SK-N-SH (cell line): ENCODE measurements at regions not wholly inside any gene's neighbourhood (a gene's known extent, or its start where the extent isn't known, plus 50 kb on each side); places are given as distances from the start of the nearest gene placed in this dataset.

Experiments
- CTCF ChIA-PET: fragments of 300-600, 350-600 bp; formaldehyde crosslinking; extraction: SDS; loops from one replicate; lab custom pipeline; 2021; lab: Yijun Ruan, JAX
- POLR2A ChIA-PET: fragments of 350-600 bp; sonication (Branson Sonifier 250); formaldehyde crosslinking; extraction: SDS; loops from one replicate; lab custom pipeline; 2020; ENCODE audit warnings: antibody characterized with exemption, inconsistent platforms; lab: Yijun Ruan, JAX
- DNase-seq: peaks from one replicate; pipeline ENCODE4 v3.0.0; 2012
- H2AFZ ChIP-seq: fragments of 200-600 bp; sonication (generic); 2 replicates; pipeline ENCODE4 v1.8.1; 2016; ENCODE audit warnings: antibody characterized with exemption, mild to moderate bottlenecking, low read depth
- H3F3A ChIP-seq: fragments of 200-600 bp; sonication (generic); replicated peaks from 2 replicates; pipeline ENCODE3; 2016; ENCODE audit warnings: antibody characterized with exemption, mild to moderate bottlenecking; ENCODE audit not compliant: insufficient read depth
- H3K27ac ChIP-seq, 2 experiments: fragments of 200-500 bp in 1 of 2; fragments of 200-600 bp in 1 of 2; sonication (Bioruptor generic) in 1 of 2; sonication (generic), shearing (Covaris generic) in 1 of 2; 2 replicates each; pipeline versions ENCODE4 v1.5.1 to v1.6.1; 2014 to 2016; ENCODE audit warnings: low read depth in 2 of 2, inconsistent platforms in 1 of 2, low read length in 1 of 2, mild to moderate bottlenecking in 1 of 2, mixed read lengths in 1 of 2
- H3K27me3 ChIP-seq: fragments of 200-600 bp; sonication (generic), shearing (Covaris generic); 2 replicates; pipeline ENCODE4 v1.6.1; 2016; ENCODE audit warnings: mixed run types; ENCODE audit not compliant: insufficient read depth
- H3K36me3 ChIP-seq, 2 experiments: fragments of 200-500 bp in 1 of 2; fragments of 200-600 bp in 1 of 2; sonication (Bioruptor generic) in 1 of 2; sonication (generic) in 1 of 2; replicated peaks in 1 of 2; 2 replicates each; pipeline versions ENCODE3 to v1.5.1; 2014 to 2016; ENCODE audit warnings: low read length in 1 of 2, mild to moderate bottlenecking in 1 of 2; ENCODE audit not compliant: insufficient read depth in 2 of 2, control insufficient read depth in 1 of 2
- H3K4me1 ChIP-seq, 2 experiments: fragments of 200-500 bp in 1 of 2; fragments of 200-600 bp in 1 of 2; sonication (Bioruptor generic) in 1 of 2; sonication (generic), shearing (Covaris generic) in 1 of 2; 2 replicates each; pipeline versions ENCODE4 v1.5.1 to v1.6.1; 2014 to 2016; ENCODE audit warnings: low read depth in 1 of 2, low read length in 1 of 2, mixed run types in 1 of 2; ENCODE audit not compliant: insufficient read depth in 2 of 2, control insufficient read depth in 1 of 2
- H3K4me2 ChIP-seq: fragments of 200-600 bp; sonication (generic), shearing (Covaris generic); 2 replicates; pipeline ENCODE4 v1.6.1; 2017; ENCODE audit warnings: mixed run types
- H3K4me3 ChIP-seq, 2 experiments: fragments of 200-500 bp in 1 of 2; fragments of 200-600 bp in 1 of 2; sonication (Bioruptor generic) in 1 of 2; sonication (generic), shearing (Covaris generic) in 1 of 2; 2 replicates each; pipeline versions ENCODE4 v1.5.1 to v1.8.1; 2014 to 2016; ENCODE audit warnings: low read depth in 2 of 2, inconsistent platforms in 1 of 2, low read length in 1 of 2, mild to moderate bottlenecking in 1 of 2, mixed read lengths in 1 of 2, moderate library complexity in 1 of 2
- H3K79me2 ChIP-seq: fragments of 200-600 bp; sonication (generic); 2 replicates; pipeline ENCODE4 v1.8.1; 2017; ENCODE audit warnings: mild to moderate bottlenecking; ENCODE audit not compliant: insufficient read depth
- H3K9ac ChIP-seq: fragments of 200-600 bp; sonication (generic); 2 replicates; pipeline ENCODE4 v1.6.1; 2017; ENCODE audit warnings: mixed run types
- H3K9me2 ChIP-seq: fragments of 200-600 bp; sonication (generic); 2 replicates; pipeline ENCODE4 v1.6.1; 2017; ENCODE audit warnings: mixed run types
- H3K9me3 ChIP-seq: fragments of 200-600 bp; sonication (generic); 2 replicates; pipeline ENCODE4 v1.6.1; 2017; ENCODE audit warnings: mixed run types, mild to moderate bottlenecking, moderate library complexity
- H4K20me1 ChIP-seq: fragments of 200-600 bp; sonication (generic); 2 replicates; pipeline ENCODE4 v1.6.1; 2017; ENCODE audit warnings: mild to moderate bottlenecking, mixed run types; ENCODE audit not compliant: insufficient read depth
- CHD2 ChIP-seq: fragments of 150-350 bp; IDR thresholded peaks from 2 replicates; pipeline ENCODE4 v1.6.1; 2018; ENCODE audit warnings: low read length; ENCODE audit not compliant: partially characterized antibody
- EP300 ChIP-seq, 2 experiments: IDR thresholded peaks; 2 replicates each; pipeline versions ENCODE4 v1.4.0 to v1.6.1; 2012; ENCODE audit warnings: borderline replicate concordance in 1 of 2, low read depth in 1 of 2, low read length in 1 of 2
- FOSL2 ChIP-seq: IDR thresholded peaks from 2 replicates; pipeline ENCODE4 v1.4.0; 2012; ENCODE audit warnings: low read depth, mild to moderate bottlenecking, moderate library complexity, borderline replicate concordance
- GABPA ChIP-seq: IDR thresholded peaks from 2 replicates; pipeline ENCODE4 v1.4.0; 2012; ENCODE audit warnings: low read depth, mild to moderate bottlenecking
- MXI1 ChIP-seq: IDR thresholded peaks from 2 replicates; pipeline ENCODE4 v1.6.1; 2012; ENCODE audit warnings: mild to moderate bottlenecking, low read depth, low read length, improper control_type of control experiment
- NFIC ChIP-seq: IDR thresholded peaks from 2 replicates; pipeline ENCODE4 v1.4.0; 2012; ENCODE audit warnings: borderline replicate concordance
- POLR2AphosphoS5 ChIP-seq: IDR thresholded peaks from 2 replicates; pipeline ENCODE4 v1.6.1; 2012; ENCODE audit warnings: low read depth, low read length
- RCOR1 ChIP-seq: fragments of 150-350 bp; IDR thresholded peaks from 2 replicates; pipeline ENCODE4 v1.6.1; 2017; ENCODE audit warnings: antibody characterized with exemption, low read length
- TEAD4 ChIP-seq: IDR thresholded peaks from 2 replicates; pipeline ENCODE4 v1.4.0; 2012; ENCODE audit warnings: mild to moderate bottlenecking, borderline replicate concordance; ENCODE audit not compliant: insufficient read depth
- WGBS: methylation state at CpG from one replicate; pipeline ENCODE4 v1.1.6; 2017; ENCODE audit warnings: low lambda C conversion rate; 5-methylcytosine and 5-hydroxymethylcytosine counted together
- TF ChIP-seq, protein P1 (sequence below): IDR thresholded peaks from 2 replicates; pipeline ENCODE4 v1.6.1; 2012; ENCODE audit warnings: mild to moderate bottlenecking, low read depth, low read length, moderate library complexity
- TF ChIP-seq, protein P2 (sequence below): fragments of 150-350 bp; IDR thresholded peaks from 2 replicates; pipeline ENCODE4 v1.6.1; 2017; ENCODE audit warnings: antibody characterized with exemption, low read length, low read depth, borderline replicate concordance
- TF ChIP-seq, protein P3 (sequence below): IDR thresholded peaks from 2 replicates; pipeline ENCODE4 v1.4.0; 2012; ENCODE audit warnings: low read depth, borderline replicate concordance
- TF ChIP-seq, protein P4 (sequence below): IDR thresholded peaks from 2 replicates; pipeline ENCODE4; 2012
- TF ChIP-seq, protein P5 (sequence below): fragments of 200-600 bp; sonication (generic); IDR thresholded peaks from 2 replicates; pipeline ENCODE4 v1.6.1; 2017; ENCODE audit warnings: antibody characterized with exemption, mild to moderate bottlenecking, moderate library complexity
- TF ChIP-seq, protein P6 (sequence below): fragments of 150-350 bp; IDR thresholded peaks from 2 replicates; pipeline ENCODE4 v1.6.1; 2016; ENCODE audit warnings: mild to moderate bottlenecking, low read depth, low read length
- TF ChIP-seq, protein P7 (sequence below): IDR thresholded peaks from 2 replicates; pipeline ENCODE4 v1.4.0; 2012; ENCODE audit warnings: low read depth

DNA sequence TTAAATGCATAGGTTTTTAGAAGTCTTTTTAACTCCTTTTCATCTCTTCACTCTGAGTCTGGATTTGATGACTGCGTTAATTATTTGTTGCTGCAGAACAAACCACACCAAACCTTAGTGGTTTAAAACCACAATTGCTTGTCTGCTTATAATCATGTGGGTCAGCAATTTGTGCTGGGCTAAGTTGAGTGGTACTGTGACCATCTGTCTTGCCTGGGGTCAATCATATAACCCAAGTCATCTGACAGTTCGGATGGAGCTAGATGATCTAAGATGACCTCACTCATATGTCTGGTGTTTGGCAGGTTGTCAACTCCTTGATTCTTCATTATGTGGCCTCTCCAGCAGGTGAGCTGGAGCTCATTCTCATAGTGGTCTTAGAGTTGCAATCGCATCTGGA lies 219.1 kb upstream of the ELAVL2 start:
- CTCF ChIA-PET, result no interaction called here
- H4K20me1 ChIP-seq, result no peaks in the 10 kb centered on the region
- no peak overlapping the region for H3K4me3 ChIP-seq
- H3K9me3 ChIP-seq, result no peaks in the 10 kb centered on the region
- no peak overlapping the region for H3K9ac ChIP-seq
- no peak for DNase-seq
- no peaks in the 10 kb centered on the region for H3K79me2 ChIP-seq
- H3K4me1 ChIP-seq, result no peaks in the 10 kb centered on the region
- no peak overlapping the region for H3K27ac ChIP-seq
- no peak overlapping the region for H3K4me2 ChIP-seq
- no peaks in the 10 kb centered on the region for H3K9me2 ChIP-seq
- no peaks in the 10 kb centered on the region for H3K36me3 ChIP-seq
- POLR2A ChIA-PET, result no interaction called here
- TF ChIP-seq, protein P1, sequence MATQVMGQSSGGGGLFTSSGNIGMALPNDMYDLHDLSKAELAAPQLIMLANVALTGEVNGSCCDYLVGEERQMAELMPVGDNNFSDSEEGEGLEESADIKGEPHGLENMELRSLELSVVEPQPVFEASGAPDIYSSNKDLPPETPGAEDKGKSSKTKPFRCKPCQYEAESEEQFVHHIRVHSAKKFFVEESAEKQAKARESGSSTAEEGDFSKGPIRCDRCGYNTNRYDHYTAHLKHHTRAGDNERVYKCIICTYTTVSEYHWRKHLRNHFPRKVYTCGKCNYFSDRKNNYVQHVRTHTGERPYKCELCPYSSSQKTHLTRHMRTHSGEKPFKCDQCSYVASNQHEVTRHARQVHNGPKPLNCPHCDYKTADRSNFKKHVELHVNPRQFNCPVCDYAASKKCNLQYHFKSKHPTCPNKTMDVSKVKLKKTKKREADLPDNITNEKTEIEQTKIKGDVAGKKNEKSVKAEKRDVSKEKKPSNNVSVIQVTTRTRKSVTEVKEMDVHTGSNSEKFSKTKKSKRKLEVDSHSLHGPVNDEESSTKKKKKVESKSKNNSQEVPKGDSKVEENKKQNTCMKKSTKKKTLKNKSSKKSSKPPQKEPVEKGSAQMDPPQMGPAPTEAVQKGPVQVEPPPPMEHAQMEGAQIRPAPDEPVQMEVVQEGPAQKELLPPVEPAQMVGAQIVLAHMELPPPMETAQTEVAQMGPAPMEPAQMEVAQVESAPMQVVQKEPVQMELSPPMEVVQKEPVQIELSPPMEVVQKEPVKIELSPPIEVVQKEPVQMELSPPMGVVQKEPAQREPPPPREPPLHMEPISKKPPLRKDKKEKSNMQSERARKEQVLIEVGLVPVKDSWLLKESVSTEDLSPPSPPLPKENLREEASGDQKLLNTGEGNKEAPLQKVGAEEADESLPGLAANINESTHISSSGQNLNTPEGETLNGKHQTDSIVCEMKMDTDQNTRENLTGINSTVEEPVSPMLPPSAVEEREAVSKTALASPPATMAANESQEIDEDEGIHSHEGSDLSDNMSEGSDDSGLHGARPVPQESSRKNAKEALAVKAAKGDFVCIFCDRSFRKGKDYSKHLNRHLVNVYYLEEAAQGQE, result no peak
- no peak for TF ChIP-seq POLR2AphosphoS5
- TF ChIP-seq, protein P2, sequence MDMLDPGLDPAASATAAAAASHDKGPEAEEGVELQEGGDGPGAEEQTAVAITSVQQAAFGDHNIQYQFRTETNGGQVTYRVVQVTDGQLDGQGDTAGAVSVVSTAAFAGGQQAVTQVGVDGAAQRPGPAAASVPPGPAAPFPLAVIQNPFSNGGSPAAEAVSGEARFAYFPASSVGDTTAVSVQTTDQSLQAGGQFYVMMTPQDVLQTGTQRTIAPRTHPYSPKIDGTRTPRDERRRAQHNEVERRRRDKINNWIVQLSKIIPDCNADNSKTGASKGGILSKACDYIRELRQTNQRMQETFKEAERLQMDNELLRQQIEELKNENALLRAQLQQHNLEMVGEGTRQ, result no peak
- TF ChIP-seq CHD2, result no peak
- no peak for TF ChIP-seq GABPA
- TF ChIP-seq EP300 (IDR thresholded peaks at IDR 0.05; ENCODE audit: borderline replicate concordance in 1 of 2, low read depth in 1 of 2, low read length in 1 of 2), result no peak
- TF ChIP-seq FOSL2, result no peak
- TF ChIP-seq RCOR1, result no peak
- TF ChIP-seq, protein P3, sequence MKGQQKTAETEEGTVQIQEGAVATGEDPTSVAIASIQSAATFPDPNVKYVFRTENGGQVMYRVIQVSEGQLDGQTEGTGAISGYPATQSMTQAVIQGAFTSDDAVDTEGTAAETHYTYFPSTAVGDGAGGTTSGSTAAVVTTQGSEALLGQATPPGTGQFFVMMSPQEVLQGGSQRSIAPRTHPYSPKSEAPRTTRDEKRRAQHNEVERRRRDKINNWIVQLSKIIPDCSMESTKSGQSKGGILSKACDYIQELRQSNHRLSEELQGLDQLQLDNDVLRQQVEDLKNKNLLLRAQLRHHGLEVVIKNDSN, result no peak
- TF ChIP-seq, protein P4, sequence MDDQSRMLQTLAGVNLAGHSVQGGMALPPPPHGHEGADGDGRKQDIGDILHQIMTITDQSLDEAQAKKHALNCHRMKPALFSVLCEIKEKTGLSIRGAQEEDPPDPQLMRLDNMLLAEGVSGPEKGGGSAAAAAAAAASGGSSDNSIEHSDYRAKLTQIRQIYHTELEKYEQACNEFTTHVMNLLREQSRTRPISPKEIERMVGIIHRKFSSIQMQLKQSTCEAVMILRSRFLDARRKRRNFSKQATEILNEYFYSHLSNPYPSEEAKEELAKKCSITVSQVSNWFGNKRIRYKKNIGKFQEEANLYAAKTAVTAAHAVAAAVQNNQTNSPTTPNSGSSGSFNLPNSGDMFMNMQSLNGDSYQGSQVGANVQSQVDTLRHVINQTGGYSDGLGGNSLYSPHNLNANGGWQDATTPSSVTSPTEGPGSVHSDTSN, result no peak
- TF ChIP-seq NFIC, result no peak
- TF ChIP-seq, protein P5, sequence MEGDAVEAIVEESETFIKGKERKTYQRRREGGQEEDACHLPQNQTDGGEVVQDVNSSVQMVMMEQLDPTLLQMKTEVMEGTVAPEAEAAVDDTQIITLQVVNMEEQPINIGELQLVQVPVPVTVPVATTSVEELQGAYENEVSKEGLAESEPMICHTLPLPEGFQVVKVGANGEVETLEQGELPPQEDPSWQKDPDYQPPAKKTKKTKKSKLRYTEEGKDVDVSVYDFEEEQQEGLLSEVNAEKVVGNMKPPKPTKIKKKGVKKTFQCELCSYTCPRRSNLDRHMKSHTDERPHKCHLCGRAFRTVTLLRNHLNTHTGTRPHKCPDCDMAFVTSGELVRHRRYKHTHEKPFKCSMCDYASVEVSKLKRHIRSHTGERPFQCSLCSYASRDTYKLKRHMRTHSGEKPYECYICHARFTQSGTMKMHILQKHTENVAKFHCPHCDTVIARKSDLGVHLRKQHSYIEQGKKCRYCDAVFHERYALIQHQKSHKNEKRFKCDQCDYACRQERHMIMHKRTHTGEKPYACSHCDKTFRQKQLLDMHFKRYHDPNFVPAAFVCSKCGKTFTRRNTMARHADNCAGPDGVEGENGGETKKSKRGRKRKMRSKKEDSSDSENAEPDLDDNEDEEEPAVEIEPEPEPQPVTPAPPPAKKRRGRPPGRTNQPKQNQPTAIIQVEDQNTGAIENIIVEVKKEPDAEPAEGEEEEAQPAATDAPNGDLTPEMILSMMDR, result no peak
- TF ChIP-seq, protein P6, sequence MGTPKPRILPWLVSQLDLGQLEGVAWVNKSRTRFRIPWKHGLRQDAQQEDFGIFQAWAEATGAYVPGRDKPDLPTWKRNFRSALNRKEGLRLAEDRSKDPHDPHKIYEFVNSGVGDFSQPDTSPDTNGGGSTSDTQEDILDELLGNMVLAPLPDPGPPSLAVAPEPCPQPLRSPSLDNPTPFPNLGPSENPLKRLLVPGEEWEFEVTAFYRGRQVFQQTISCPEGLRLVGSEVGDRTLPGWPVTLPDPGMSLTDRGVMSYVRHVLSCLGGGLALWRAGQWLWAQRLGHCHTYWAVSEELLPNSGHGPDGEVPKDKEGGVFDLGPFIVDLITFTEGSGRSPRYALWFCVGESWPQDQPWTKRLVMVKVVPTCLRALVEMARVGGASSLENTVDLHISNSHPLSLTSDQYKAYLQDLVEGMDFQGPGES, result no peak
- no peak for TF ChIP-seq MXI1
- TF ChIP-seq, protein P7, sequence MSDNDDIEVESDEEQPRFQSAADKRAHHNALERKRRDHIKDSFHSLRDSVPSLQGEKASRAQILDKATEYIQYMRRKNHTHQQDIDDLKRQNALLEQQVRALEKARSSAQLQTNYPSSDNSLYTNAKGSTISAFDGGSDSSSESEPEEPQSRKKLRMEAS, result no peak
- TF ChIP-seq TEAD4, result no peak
- no peak overlapping the region for H2AFZ ChIP-seq
- WGBS, result 0% methylated on average over 3 of the region's 3 CpGs
- H3K27me3 ChIP-seq, result no peaks in the 10 kb centered on the region
- no peaks in the 10 kb centered on the region for H3F3A ChIP-seq
